ENCODE measurements at regions not wholly inside any gene's neighbourhood (a gene's known extent, or its start where the extent isn't known, plus 50 kb on each side); places are given as distances from the start of the nearest gene placed in this dataset.

DNA sequence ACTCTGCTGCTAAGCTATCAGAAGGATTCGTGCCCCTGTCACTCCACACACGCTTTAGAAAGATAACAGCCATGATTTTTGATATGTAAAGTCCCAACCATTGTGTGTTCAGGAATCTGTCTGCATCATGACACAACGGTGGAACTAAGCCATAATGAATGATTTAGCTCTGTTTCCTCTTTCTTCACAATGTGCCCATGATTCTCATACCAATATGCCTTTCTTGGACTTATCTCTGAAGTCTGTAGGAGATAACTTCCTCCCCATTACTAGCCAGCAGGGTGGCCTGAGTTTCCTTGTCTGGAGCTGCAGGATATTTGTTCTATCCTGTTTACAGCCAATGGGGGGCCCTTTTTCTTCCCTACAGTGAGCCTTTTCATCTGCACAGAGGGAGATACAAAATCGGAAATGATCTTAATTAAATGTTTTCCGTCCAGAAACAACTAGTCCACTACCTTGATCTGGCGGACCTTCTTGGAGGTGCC lies 511.7 kb downstream of the USP25 start:
- no peak for DNase-seq

DNA sequence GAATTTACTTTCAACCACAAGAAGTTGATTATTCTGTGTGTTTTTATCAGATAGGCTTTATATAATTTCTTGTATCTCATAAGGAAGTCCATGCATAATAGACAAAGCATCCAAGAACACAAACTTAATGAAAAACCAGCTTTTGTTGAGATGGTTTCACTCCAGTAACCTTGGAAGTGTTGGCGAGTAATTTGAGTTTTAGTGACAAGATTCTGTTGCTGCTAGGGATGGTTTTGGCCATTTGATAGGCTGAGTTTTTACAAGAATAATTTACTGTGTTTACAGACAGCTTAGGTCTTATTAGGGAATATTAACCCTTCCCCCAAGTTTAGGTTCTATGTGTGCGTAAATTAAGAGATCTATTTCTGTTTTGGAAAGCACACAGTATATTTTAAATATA lies 513.6 kb downstream of the USP25 start:
- DNase-seq, result no peak

DNA sequence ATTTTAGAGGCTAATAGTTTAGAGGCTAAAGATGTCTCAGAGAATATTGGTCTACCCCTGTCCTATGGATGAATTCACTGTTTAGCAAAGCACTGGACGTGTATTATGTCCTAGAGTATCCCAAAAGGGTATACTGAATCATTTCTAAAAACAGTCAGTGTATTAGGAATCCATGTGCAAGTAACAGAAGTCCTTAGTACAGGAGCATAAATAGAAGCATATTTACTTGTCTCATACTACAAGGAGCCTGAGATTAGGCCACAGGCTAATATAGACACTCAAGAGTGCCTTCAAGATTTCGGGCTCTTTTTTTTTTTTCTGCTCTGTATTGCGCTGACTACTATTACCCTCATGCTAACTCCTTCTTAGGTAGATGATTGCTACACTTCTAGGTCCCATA lies 518.9 kb downstream of the USP25 start:
- DNase-seq, result no peak

DNA sequence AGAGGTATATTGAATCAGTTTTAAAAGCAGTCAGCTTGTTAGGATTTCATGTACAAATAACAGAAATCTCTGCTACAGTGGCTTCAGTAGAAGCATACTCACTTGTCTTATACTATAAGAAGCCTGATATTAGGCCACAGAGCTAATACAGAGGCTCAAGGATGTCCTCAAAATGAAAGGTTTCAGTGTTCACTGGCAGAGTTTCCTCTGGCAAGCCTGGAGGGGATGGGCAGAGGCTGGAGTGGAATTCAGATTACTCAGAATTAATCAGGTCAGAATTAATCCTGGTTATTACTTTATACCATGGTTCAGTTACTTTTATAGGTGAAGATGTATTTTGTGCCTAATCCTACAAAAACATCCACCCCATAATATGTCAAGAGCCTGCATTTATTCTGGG lies 520.5 kb downstream of the USP25 start:
- DNase-seq, result no peak

DNA sequence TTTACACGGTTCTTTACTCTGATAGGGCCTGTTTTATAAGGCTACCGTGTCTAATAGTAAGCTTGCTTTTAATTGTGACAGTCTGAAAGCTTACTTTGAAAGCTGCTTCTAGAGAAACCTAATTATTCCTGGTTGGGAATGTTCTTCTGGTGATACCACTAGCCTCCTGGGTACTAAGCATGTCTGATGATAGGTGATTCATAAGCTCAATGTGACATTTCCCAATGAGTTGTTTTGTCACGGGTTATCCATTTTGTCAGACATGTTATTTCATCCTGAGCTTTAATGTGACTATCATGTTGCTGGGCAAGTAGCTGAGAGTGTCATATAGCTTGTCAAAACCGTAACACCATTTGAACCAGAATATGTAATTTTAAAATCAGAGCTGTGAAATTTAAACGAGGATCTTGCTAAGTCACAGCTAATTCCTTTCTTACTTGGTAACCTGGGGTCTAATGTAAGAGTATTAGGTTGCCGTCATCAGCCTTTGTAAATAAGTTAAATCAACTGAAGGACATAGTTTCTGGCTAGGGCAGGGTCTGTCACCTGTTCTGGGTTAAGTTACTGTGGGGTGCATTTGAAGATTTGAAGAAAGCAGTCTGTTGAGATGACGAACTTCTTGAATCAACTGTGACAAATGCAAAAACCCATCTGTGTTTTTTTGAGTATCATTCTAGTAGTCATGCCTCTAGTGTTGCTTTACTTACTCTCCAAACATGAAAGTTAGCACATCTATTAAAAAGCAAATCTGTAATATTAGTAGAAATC lies 529.2 kb downstream of the USP25 start:
- DNase-seq, result no peak

DNA sequence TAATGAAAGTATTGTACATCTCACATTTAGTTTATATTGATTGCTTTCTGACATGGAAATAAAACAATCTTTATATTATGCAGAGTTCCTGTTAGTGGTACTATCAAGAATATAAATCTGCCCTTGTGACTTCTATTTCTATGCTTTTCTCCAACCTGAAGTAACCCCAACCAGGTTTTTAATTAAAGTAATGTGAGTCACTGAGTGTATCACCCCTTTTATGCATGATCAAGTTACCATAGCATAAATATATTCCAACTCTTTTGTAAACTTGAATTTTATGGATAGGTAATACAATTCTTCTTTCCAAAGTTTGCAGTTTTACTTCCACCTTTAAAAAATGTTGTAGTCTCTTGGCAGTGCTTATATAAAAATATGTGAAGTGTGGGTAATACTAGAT lies 532.3 kb downstream of the USP25 start:
- DNase-seq, result no peak

DNA sequence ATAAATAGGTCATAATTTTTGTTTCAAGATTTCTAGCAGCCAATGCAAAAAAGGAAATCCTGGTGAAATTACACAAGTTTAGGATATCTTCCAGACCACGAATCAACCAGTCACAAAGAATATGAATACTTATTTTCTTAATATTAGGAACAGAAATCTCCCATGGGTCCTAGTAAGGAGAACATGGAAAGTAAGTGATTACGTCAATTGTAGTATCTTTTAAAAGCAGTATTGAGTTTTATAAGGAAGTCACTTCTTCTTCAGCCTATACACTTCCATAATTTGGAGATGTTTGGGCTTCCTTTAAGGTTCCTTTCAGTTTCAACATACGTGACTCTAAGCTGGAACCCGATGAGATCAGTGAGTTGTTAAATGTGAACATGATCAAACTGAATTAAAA lies 534.5 kb downstream of the USP25 start:
- no peak for DNase-seq

DNA sequence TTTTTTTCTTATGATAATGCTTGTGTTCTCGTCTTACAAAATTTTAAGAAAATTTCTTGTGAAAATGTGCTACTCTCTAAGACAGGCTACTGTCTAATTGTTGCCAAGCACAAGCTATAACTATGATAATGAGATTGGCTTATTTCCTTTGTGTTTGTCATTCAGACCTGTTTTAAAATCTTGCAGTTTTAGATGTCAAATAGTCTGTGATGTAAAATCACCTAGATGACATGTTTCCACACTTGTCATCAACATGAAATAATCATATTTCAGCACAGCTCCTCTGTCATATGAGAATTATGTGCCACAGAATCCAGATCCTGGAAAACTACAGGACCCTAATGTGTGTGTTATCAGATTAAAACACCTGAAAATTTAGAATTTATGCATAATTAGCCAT lies 539.7 kb downstream of the USP25 start:
- no peak for DNase-seq

DNA sequence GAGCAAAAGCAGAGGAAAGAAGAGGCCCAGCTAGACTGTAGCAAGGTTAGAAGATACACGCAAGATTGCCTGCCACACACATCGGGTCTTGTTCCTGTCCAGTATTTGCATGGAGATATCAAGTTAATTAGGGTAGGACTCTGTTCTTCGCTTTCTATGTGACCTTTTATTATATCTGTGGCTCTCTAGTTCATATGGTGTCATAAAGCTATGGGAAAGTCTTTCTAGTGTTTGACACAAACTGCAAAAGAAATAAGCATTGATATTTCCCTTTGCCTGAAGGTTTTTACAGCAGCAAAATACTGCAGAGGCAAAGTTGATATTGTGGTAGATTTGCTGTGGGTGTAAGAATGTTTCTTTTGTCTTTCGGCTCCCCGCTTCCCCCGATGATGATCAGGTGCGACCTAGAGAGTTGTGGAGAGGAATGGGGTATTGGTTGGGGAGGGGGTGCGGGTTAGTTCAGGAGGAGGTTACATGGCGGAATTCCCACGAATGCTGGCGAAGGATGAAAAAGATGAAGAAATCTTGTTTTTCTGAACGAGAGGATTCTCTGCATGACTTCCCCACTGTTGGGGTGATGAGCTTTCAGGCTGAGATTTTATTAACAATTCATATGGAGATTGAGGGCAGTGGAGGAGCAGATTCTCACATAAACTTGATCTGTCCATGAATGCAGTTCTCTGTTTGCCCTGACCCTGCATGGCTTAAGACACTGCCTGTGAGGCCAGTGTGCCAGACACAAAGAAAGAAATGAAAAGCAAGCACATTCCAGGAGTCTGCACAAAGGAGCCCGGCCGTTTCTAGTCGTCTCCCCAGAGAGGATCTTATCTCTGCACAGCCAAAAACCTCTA lies 550.2 kb downstream of the USP25 start:
- DNase-seq, result no peak

DNA sequence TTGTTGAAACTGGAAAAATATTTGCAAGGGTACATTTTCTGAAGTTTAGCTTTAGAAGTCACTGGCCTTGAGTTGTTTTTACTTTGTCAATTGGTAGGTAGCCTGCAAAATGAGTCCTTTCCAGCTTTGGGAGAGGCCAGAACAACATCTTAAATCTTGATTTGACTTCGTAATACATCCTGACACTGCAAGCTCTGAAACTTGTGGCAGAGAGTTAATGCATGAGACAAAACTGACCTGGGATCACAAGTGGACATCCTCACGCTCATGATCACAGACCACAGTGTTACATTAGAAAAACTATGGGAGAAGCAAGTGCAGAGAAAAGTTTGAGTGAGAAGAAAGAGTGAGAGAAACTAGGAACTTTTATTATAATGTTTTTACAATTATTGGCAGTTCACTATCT lies 550.9 kb downstream of the USP25 start:
- no peak for DNase-seq

DNA sequence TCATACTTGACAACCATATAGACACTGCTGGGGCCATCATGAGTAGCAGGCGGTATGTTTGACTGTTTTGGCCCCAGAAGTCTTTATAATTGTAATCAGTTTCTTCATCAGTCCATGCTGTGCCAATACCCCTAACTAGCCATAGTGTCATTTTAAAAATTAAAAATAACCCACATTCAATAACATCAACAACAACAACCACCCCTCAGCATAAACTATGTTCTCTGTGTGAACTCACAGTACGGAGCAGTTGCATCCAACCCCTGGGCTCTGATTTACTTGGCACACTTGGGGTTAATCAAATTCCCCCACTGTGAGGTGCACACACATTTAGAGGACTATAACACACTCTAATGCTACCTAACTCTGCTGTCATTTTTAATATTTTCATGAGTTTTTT lies 553.7 kb downstream of the USP25 start:
- no peak for DNase-seq

DNA sequence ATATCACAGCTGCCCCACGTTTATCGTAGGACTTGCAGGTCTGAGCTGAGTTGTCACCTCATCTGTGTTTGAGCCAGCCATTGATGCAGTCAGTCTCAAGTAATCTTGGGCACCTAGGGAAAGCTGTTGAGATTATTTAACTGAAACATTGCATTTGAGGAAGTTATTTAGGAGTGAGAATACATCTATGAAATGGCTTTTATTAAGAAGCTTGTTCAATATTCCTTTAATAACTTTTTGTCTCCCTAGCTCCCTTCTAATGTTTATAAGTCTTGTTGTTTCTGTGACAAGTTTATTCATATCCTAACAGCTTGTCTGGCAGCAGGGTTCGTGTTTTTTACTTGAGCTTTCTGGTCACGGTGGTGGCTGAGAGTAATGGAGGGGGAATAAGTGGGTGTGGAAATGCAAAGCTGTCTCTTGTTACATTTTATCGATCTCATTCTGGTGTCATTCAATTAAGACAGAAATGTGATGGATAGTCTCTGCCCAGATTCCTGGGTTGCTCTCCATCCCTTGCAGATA lies 555.9 kb downstream of the USP25 start:
- no peak for DNase-seq

DNA sequence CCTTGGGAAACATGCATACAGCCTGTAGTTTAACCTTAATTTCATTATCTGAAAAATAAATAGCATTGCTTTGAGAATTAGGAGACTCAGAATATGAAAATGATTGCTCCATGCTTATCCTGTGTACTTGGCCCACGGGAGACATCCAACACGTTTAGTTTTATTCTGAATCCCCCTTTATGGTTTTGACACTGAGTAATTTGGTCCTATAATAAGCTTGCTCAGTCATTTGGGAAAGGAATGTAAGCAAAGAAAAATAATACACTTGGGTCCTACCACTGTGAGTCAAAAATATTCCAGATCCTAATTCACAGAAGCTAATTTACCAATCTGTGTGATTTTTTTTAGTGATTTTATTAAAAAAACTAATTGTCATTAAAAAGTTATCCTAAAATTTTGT lies 557.3 kb downstream of the USP25 start:
- no peak for DNase-seq

DNA sequence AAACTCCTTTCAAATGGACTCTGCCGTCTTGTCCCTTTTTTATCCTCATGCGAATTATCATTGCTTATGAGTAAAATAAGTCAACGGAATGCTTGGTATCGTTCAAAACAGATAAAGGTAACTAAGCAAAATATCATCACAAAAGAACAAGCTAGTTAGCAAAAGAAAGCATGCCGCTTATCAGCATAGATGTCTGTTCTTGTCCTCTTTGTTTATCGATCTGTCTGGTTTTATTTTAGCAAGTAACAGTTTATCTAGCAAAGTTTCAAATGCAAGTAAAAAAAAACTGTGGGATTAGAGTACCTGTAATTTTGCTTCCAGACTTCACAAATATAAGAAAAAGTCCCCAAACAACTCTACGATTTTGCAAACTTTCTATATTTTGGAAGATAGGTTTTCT lies 561.5 kb downstream of the USP25 start:
- no peak for DNase-seq

DNA sequence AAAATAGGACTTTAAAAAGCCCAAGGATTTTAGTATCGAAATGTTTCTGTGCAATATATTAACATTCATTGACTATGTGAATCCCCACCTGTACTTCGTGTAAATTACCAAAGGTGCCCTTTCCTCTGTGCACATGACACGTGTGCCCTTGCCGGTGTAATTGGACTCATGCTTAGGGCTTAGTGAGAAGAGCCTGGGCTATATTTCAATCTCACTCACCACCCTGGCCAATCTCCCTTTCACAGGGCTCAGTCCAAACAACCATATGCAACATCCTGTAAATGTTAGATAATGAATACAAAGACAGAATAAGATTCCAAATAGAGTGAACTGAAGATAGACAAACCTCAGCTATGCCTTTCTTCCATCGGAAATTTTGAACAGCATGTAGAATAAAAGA lies 564.3 kb downstream of the USP25 start:
- DNase-seq, result no peak

DNA sequence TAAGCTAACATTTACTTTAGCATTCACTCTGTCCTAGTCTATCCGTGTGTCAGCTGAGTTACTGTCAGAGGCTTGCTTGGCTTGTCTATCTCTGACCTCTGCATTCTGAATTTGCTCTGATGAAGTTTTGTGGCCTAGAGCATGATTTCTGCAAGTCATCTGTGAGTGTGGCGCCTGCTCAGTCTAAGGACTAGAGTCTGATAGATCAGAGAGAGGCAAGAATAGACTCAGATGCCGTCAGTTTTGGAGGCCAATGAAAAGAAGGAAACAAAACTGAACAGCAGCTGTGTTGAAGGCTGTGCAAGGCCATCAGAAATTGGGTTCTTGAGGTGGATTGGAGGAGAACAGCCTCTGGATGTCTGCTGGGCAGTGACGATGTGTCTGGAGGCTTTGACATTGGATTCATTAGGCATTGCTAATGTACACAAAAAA lies 573.1 kb downstream of the USP25 start:
- DNase-seq, result no peak

DNA sequence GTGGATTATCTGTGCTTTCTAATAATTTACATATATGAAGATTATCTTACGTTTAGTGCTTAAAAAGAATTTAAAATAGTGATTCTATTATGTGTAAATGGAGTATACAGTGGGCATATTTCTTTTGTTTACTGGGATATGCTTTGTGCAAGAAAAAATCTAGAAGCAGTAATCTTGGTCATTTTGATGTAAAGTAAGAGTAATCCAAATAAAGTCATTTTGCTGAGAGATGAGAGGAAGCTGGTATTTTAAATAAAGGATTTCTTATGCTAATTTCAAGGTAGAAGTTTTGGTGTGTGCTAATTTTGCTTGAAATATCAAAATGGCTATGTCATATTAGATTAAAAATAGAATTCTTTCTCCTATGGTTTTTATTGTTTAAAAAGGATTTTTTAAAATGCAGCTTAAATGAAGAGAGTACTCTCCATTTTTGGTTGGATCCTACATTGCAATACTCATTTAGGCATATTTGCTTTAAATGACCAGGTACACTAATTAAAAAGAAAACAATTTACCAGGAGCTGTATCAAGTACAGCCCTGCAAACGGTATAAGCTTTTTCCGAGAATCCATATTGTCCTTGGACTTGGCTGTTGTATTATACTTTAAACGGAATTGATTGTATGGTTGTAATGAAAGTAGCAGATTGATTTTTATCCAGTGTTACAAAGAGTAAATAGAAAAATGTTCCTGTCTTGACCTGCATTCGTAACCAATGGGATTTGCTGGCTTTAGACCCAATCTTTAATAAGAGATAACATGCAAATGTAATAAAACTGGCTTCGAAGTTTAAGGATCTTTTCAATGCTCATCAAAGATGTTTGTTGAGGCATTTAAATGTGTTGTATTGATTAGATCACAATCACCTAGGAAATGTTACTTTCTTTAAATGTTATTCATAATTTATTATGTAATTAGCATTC lies 574.7 kb downstream of the USP25 start:
- no peak for DNase-seq

DNA sequence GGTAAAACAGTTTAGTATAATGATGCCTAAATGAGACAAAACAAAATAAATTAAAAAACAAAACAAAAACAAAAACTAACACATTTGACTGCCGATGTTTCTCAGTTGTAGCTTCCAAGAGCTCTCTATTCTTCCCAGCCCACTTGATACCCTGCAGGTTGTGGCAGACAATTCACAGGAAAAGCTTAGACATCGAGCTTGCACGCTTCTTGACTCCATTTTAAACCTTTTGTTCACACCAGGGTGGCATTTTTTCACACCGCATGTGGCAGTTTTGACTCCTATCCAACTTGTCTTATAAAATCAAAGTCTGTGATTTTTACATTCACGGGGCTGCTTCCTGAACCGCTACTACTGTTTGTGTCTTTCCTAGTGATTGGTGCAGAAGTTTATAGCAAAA lies 575.9 kb downstream of the USP25 start:
- no peak for DNase-seq

DNA sequence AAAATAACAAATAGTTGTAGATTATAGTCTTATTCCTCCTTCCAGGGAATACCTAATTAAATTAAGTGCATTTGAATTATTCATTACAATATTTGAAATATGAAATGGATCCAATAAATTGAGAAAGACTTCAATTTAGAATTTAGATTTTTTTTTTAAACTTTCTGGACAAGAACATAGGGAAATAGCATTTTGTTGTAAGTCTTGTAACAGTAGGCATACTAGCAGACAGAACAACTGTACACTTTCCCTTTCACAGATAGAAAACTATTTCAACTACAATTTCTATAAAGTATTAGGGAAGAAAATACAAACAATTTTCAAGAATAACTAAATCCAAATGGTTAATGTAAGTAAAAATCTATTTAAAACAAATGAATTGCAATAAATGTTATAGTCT lies 577.5 kb downstream of the USP25 start:
- DNase-seq, result no peak

DNA sequence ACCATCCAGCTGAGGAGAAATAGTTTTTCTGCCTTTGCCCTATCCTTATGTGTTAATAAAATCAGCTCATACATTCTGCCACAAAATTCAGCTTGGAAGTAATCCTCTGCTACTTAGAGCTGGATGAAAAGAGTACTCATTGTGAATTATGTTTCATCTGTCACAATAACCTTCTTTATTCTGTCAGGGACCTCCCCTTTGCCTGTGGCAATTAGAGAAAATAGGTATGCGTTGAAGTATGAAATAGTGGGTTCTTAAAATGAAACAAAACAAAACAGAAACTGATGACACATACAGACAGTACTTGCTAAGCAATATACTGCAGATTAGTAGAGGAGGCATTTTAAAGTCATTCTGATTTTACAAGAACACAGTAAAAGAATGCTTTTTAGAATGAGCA lies 578.5 kb downstream of the USP25 start:
- no peak for DNase-seq

DNA sequence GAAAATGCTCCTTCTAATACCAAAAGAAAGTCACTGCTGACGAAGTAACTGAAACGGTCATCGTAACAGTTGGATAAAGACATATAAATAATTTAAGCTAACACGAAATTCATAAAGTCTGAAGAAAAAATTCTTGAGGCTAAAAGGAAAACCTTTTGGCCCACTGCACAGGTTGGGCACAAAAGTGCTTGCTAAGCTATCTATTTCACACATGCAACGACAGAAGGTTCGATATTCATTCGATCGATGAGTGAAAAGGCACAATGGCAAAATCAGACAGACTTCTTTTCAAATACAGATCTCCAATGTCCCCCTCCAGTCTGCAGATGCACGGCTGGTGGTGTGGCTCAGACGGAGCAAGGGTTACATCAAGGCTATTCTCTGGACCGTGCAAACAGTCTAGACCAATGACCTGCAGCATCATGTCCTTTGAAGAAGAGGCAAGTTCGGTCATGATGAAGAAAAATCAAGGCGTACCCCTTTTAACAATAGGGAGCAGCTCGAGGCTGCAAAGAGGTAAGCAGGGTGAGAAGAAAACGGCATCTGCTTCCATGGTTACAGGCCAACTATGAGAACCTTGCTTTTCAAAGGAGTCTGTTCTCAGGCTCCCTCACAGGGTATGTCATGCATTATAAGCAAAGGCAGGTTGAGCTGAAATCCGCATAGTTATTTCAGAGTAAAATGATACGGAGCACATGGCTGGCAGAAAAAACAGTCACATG lies 579.6 kb downstream of the USP25 start:
- DNase-seq, result no peak

DNA sequence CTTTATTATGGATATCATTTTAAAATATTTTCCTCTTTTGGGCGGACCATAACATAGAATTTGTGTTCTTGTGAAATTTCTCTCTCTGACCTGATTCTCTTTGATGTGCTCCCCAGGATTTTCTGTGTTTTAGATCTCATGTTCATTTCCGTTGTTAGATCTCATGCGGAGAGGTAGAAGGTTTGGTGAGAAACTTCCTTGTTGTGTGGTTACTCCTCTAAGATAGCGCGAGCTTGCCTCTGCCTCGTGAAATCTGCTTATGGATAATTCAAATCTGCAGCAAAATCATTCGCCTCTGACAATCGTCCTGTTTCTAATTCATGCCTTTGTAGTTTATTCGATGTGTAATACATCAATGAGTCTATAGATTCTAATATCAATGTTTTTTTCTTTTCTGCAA lies 580.4 kb downstream of the USP25 start:
- no peak for DNase-seq
